ENCODE measurements at regions not wholly inside any gene's neighbourhood (a gene's known extent, or its start where the extent isn't known, plus 50 kb on each side); places are given as distances from the start of the nearest gene placed in this dataset.

DNA sequence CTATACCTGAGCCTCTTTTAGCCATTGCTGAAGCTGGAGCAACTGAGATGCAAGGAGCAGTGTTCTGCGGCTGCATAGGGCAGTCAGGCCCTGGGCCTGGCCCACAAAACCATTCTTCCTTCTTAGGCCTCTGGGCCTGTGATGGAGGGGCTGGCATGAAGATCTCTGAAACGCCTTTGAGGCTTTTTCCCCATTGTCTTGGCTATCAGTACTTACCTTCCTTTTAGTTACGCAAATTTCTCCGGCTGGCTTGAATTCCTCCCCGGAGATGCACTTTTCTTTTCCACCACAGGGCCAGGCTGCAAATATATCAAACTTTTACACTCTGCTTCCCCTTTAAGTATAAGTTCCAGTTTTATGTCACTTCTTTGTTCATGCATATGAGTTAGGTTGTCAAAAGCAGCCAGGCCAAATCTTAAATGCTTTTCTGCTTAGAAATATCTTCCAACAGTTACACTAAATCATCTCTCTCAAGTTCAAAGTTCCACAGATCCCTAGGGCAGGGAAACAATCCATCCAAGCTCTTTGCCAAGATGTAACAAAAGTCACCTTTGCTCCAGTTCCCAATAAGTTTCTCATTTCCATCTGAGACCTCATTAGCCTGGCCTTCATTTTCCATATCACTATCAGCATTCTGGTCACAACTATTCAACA is 194.4 kb upstream of the PCDH7 start:
- Histone ChIP-seq H3K79me2 (ENCODE audit: insufficient read depth, low read length) (no peaks in the 10 kb centered on the region), H3K27me3 (ENCODE audit: control insufficient read depth in 2 of 2, insufficient read depth in 2 of 2, low read length in 2 of 2) (no peaks in the 10 kb centered on the region), H3K9me3 (replicated peaks in 1 of 2; ENCODE audit: control insufficient read depth in 1 of 2, insufficient read depth in 1 of 2, low read length in 2 of 2) (peaks cover 4 to 8% of the 10 kb centered on the region in 2 donors), H3K9ac (ENCODE audit: insufficient read depth, low read length, poor library complexity, severe bottlenecking) (no peak overlapping the region), H4K20me1 (ENCODE audit: insufficient read depth, low read length) (no peaks in the 10 kb centered on the region), H3K27ac (ENCODE audit: low read depth in 1 of 2, low read length in 2 of 2) (no peak overlapping the region), H3K4me1 (ENCODE audit: control insufficient read depth in 1 of 2, insufficient read depth in 2 of 2, low read length in 2 of 2) (no peaks in the 10 kb centered on the region), H2AFZ (ENCODE audit: insufficient read depth, low read depth, low read length, poor library complexity, severe bottlenecking) (no peak overlapping the region), H3K36me3 (replicated peaks in 1 of 2; ENCODE audit: control insufficient read depth in 1 of 2, insufficient read depth in 2 of 2, low read length in 2 of 2) (no peaks in the 10 kb centered on the region), H3K4me2 (replicated peaks; ENCODE audit: extremely low read depth, low read length, poor library complexity, severe bottlenecking) (no peak overlapping the region), H3K4me3 (replicated peaks in 1 of 3; ENCODE audit: low read depth in 2 of 3, low read length in 3 of 3) (no peak overlapping the region)
- H3K4me1 Mint-ChIP-seq, result no peaks in the 10 kb centered on the region
- TF ChIP-seq, protein P1, sequence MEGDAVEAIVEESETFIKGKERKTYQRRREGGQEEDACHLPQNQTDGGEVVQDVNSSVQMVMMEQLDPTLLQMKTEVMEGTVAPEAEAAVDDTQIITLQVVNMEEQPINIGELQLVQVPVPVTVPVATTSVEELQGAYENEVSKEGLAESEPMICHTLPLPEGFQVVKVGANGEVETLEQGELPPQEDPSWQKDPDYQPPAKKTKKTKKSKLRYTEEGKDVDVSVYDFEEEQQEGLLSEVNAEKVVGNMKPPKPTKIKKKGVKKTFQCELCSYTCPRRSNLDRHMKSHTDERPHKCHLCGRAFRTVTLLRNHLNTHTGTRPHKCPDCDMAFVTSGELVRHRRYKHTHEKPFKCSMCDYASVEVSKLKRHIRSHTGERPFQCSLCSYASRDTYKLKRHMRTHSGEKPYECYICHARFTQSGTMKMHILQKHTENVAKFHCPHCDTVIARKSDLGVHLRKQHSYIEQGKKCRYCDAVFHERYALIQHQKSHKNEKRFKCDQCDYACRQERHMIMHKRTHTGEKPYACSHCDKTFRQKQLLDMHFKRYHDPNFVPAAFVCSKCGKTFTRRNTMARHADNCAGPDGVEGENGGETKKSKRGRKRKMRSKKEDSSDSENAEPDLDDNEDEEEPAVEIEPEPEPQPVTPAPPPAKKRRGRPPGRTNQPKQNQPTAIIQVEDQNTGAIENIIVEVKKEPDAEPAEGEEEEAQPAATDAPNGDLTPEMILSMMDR (IDR thresholded peaks at IDR 0.05), result no peak
- H3K4me3 Mint-ChIP-seq, result no peak overlapping the region
- H3K9me3 Mint-ChIP-seq, result peaks cover 0 to 4% (median 0%) of the 10 kb centered on the region in 7 donors
- H3K36me3 Mint-ChIP-seq, result no peaks in the 10 kb centered on the region
- 80% methylated on average over 3 of the region's 5 CpGs for WGBS (ENCODE audit: insufficient coverage)
- no peak for DNase-seq
- H3K27ac Mint-ChIP-seq, result no peak overlapping the region
- intact Hi-C loops (cut with micrococcal nuclease), result no loop called here
- no peaks in the 10 kb centered on the region for H3K27me3 Mint-ChIP-seq (ENCODE audit: low read depth in 3 of 3)

DNA sequence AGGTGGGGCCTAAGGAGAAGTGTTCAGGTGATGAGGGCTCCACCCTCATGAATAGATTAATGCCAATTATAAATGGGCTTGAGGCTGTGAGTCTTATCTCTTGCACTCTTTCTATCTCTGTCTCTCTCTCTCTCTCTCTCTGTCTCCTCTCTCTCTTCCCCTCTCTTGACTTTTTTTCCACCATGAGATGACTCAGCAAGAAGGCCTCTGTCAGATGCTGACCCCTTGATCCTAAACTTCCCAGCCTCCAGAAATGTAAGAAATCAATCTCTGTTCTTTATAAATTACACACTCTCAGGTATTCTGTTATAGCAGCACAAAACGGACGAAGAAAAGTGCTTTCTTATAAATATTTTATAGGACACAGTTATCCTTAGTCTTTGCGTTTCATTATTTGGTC is 184.9 kb upstream of the PCDH7 start:
- no peaks in the 10 kb centered on the region for H4K20me1 ChIP-seq (ENCODE audit: insufficient read depth, low read length)
- H3K9me3 ChIP-seq (replicated peaks in 1 of 2; ENCODE audit: control insufficient read depth in 1 of 2, insufficient read depth in 1 of 2, low read length in 2 of 2), result no peaks in the 10 kb centered on the region
- H3K36me3 ChIP-seq (replicated peaks in 1 of 2; ENCODE audit: control insufficient read depth in 1 of 2, insufficient read depth in 2 of 2, low read length in 2 of 2), result no peaks in the 10 kb centered on the region
- Mint-ChIP-seq H3K4me3 (no peak overlapping the region), H3K27me3 (ENCODE audit: low read depth in 3 of 3) (no peaks in the 10 kb centered on the region), H3K4me1 (no peaks in the 10 kb centered on the region), H3K36me3 (no peaks in the 10 kb centered on the region), H3K9me3 (peaks cover 0 to 14% (median 3%) of the 10 kb centered on the region in 7 donors), H3K27ac (no peak overlapping the region)
- no peak overlapping the region for H3K9ac ChIP-seq (ENCODE audit: insufficient read depth, low read length, poor library complexity, severe bottlenecking)
- TF ChIP-seq, protein P1 (IDR thresholded peaks at IDR 0.05), result no peak
- DNase-seq, result no peak
- H3K27ac ChIP-seq (ENCODE audit: low read depth in 1 of 2, low read length in 2 of 2), result no peak overlapping the region
- no peaks in the 10 kb centered on the region for H3K27me3 ChIP-seq (ENCODE audit: control insufficient read depth in 2 of 2, insufficient read depth in 2 of 2, low read length in 2 of 2)
- no CpG with 5 or more reads among the region's 3 CpGs for WGBS (ENCODE audit: insufficient coverage)
- no peak overlapping the region for H2AFZ ChIP-seq (ENCODE audit: insufficient read depth, low read depth, low read length, poor library complexity, severe bottlenecking)
- H3K4me1 ChIP-seq (ENCODE audit: control insufficient read depth in 1 of 2, insufficient read depth in 2 of 2, low read length in 2 of 2), result no peaks in the 10 kb centered on the region
- no peaks in the 10 kb centered on the region for H3K79me2 ChIP-seq (ENCODE audit: insufficient read depth, low read length)
- intact Hi-C loops (cut with micrococcal nuclease), result no loop called here
- no peak overlapping the region for H3K4me2 ChIP-seq (replicated peaks; ENCODE audit: extremely low read depth, low read length, poor library complexity, severe bottlenecking)
- H3K4me3 ChIP-seq (replicated peaks in 1 of 3; ENCODE audit: low read depth in 2 of 3, low read length in 3 of 3), result no peak overlapping the region

All from CD14-positive monocyte (primary cell).